PC-3 (cell line): ENCODE measurements at regions not wholly inside any gene's neighbourhood (a gene's known extent, or its start where the extent isn't known, plus 50 kb on each side); places are given as distances from the start of the nearest gene placed in this dataset.

ENCODE experiments used
- EZH2 ChIP-seq: fragments of 300-600 bp; sonication (generic); IDR thresholded peaks from one replicate; pipeline ENCODE4 v1.6.1; 2017; ENCODE audit warnings: antibody characterized with exemption, mild to moderate bottlenecking, low read length; ENCODE audit not compliant: unreplicated experiment
- TF ChIP-seq, protein P1 (sequence below): fragments of 300-600 bp; sonication (generic); conservative IDR thresholded peaks from 2 replicates; pipeline ENCODE4 v1.5.1; 2017; ENCODE audit warnings: antibody characterized with exemption, low read depth, mild to moderate bottlenecking, low read length

DNA sequence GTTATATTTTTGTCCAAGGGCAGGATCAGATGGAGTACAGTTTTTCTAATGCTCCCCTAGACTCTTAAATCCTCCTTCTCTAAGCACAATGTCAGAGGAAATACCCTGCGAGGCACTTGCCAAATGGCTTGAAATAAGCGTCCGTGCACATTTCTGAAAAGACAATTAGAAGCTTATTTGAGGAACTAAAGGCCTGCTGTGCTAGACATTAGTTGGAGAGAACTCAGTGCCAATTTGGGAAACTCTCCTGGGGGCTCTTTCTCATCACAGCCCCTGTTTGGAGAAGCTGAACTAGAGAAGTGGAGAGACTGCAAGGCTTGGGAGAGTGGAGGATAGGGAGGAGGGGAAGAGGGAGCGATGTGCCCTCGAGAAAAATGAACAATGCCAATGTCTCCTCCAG is 247.6 kb upstream of the C2CD4B start:
- TF ChIP-seq, protein P1, sequence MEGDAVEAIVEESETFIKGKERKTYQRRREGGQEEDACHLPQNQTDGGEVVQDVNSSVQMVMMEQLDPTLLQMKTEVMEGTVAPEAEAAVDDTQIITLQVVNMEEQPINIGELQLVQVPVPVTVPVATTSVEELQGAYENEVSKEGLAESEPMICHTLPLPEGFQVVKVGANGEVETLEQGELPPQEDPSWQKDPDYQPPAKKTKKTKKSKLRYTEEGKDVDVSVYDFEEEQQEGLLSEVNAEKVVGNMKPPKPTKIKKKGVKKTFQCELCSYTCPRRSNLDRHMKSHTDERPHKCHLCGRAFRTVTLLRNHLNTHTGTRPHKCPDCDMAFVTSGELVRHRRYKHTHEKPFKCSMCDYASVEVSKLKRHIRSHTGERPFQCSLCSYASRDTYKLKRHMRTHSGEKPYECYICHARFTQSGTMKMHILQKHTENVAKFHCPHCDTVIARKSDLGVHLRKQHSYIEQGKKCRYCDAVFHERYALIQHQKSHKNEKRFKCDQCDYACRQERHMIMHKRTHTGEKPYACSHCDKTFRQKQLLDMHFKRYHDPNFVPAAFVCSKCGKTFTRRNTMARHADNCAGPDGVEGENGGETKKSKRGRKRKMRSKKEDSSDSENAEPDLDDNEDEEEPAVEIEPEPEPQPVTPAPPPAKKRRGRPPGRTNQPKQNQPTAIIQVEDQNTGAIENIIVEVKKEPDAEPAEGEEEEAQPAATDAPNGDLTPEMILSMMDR, result no peak
- no peak for TF ChIP-seq EZH2
